ENCODE measurements at regions not wholly inside any gene's neighbourhood (a gene's known extent, or its start where the extent isn't known, plus 50 kb on each side); places are given as distances from the start of the nearest gene placed in this dataset.
A peak's percentile ranks its signal among the peaks of the same experiment; 100 is the strongest.
"Not testable (repeated sequence)": the region's sequence is repeated elsewhere in the genome, so short reads cannot be mapped to it uniquely, and the experiment has no call there.

GRCh38 chr3:130569461-130570365, 52.7 kb downstream of the COL6A6 start:
- no peak overlapping the region for H3K4me3 ChIP-seq (ENCODE audit: low read depth, low read length)
- no peak for DNase-seq (ENCODE audit: low read depth, low spot score)
- TF ChIP-seq CTCF (IDR thresholded peaks at IDR 0.05; ENCODE audit: low read depth, low read length), result no peak
- in situ Hi-C loops (cut with HindIII; ENCODE audit: low sequenced_read_pairs), result no loop called here

- in situ Hi-C loops (cut with HindIII; ENCODE audit: low sequenced_read_pairs), result no loop called here
- DNase-seq (ENCODE audit: low read depth, low spot score), result no peak
- H3K4me3 ChIP-seq (ENCODE audit: low read depth, low read length), result no peak overlapping the region
- TF ChIP-seq CTCF (IDR thresholded peaks at IDR 0.05; ENCODE audit: low read depth, low read length), result no peak
These were observed 55.8 kb downstream of the COL6A6 start for GRCh38 chr3:130572769-130573168.

GRCh38 chr3:130576375-130577266, 59.6 kb downstream of the COL6A6 start:
- H3K4me3 ChIP-seq (ENCODE audit: low read depth, low read length), result no peak overlapping the region
- in situ Hi-C loops (cut with HindIII; ENCODE audit: low sequenced_read_pairs), result no loop called here
- no peak for TF ChIP-seq CTCF (IDR thresholded peaks at IDR 0.05; ENCODE audit: low read depth, low read length)
- DNase-seq (ENCODE audit: low read depth, low spot score), result peak; percentile 62

GRCh38 chr3:130582457-130583153, 65.6 kb downstream of the COL6A6 start:
- no peak for DNase-seq (ENCODE audit: low read depth, low spot score)
- in situ Hi-C loops (cut with HindIII; ENCODE audit: low sequenced_read_pairs), result no loop called here
- TF ChIP-seq CTCF (IDR thresholded peaks at IDR 0.05; ENCODE audit: low read depth, low read length), result no peak
- no peak overlapping the region for H3K4me3 ChIP-seq (ENCODE audit: low read depth, low read length)

GRCh38 chr3:130594749-130595148, 77.8 kb downstream of the COL6A6 start:
- peak; percentile 89 for DNase-seq (ENCODE audit: low read depth, low spot score)
- in situ Hi-C loops (cut with HindIII; ENCODE audit: low sequenced_read_pairs), result not testable (repeated sequence)

GRCh38 chr3:130596484-130596883, 79.5 kb downstream of the COL6A6 start:
- in situ Hi-C loops (cut with HindIII; ENCODE audit: low sequenced_read_pairs), result no loop called here
- no peak overlapping the region for H3K4me3 ChIP-seq (ENCODE audit: low read depth, low read length)
- DNase-seq (ENCODE audit: low read depth, low spot score), result no peak
- no peak for TF ChIP-seq CTCF (IDR thresholded peaks at IDR 0.05; ENCODE audit: low read depth, low read length)

More at GRCh38 chr3:130594749-130595148, 77.8 kb downstream of the COL6A6 start:
- not testable (repeated sequence) for H3K4me3 ChIP-seq (ENCODE audit: low read depth, low read length)
